Osteoblast (primary cell): ENCODE measurements at regions not wholly inside any gene's neighbourhood (a gene's known extent, or its start where the extent isn't known, plus 50 kb on each side); places are given as distances from the start of the nearest gene placed in this dataset.

Source experiments
- DNase-seq: peaks from one replicate; pipeline ENCODE4 v3.0.0; 2011; ENCODE audit warnings: low spot score, mixed read lengths; ENCODE audit not compliant: insufficient read length; ENCODE audit errors: missing footprints
- H2AFZ ChIP-seq: 2 replicates; pipeline ENCODE4 v1.6.0; 2011; ENCODE audit warnings: mild to moderate bottlenecking, low read length
- H3K27ac ChIP-seq: 2 replicates; pipeline ENCODE4 v1.5.1; 2011; ENCODE audit warnings: mild to moderate bottlenecking, low read depth, low read length, moderate library complexity
- H3K27me3 ChIP-seq: 2 replicates; pipeline ENCODE4 v1.6.0; 2012; ENCODE audit warnings: mild to moderate bottlenecking, control low read depth, inconsistent platforms, low read length, moderate library complexity; ENCODE audit not compliant: insufficient read depth
- H3K36me3 ChIP-seq: 2 replicates; pipeline ENCODE4 v1.5.1; 2011; ENCODE audit warnings: mild to moderate bottlenecking, low read length, control low read depth, moderate library complexity; ENCODE audit not compliant: insufficient read depth
- H3K4me1 ChIP-seq: 2 replicates; pipeline ENCODE4 v1.5.1; 2011; ENCODE audit warnings: mild to moderate bottlenecking, low read length, control low read depth, moderate library complexity; ENCODE audit not compliant: insufficient read depth
- H3K4me2 ChIP-seq: 2 replicates; pipeline ENCODE4 v1.6.0; 2011; ENCODE audit warnings: mild to moderate bottlenecking, low read length; ENCODE audit not compliant: insufficient read depth
- H3K4me3 ChIP-seq: fragments of 200-600 bp; sonication (generic); 3 replicates; pipeline ENCODE4 v1.5.1; 2012; ENCODE audit warnings: mild to moderate bottlenecking, low read length, inconsistent platforms; ENCODE audit not compliant: insufficient read depth
- H3K79me2 ChIP-seq: 2 replicates; pipeline ENCODE4 v1.6.0; 2012; ENCODE audit warnings: mild to moderate bottlenecking, low read length, control low read depth, inconsistent platforms; ENCODE audit not compliant: insufficient read depth
- H3K9me3 ChIP-seq: 2 replicates; pipeline ENCODE4 v1.5.1; 2011; ENCODE audit warnings: low read depth, low read length, control low read depth
- H4K20me1 ChIP-seq: 2 replicates; pipeline ENCODE4 v1.6.0; 2012; ENCODE audit warnings: mild to moderate bottlenecking, low read length, control low read depth; ENCODE audit not compliant: insufficient read depth
- CTCF ChIP-seq: IDR thresholded peaks from 2 replicates; pipeline ENCODE4 v1.5.1; 2011; ENCODE audit warnings: mild to moderate bottlenecking, low read depth, low read length, moderate library complexity; ENCODE audit errors: extremely low read depth

GRCh38 chr3:147130461-147130860, 275.9 kb downstream of the ZIC4 start:
- no peaks in the 10 kb centered on the region for H4K20me1 ChIP-seq
- no peak overlapping the region for H3K27ac ChIP-seq
- H3K4me3 ChIP-seq = no peak overlapping the region
- no peak for TF ChIP-seq CTCF
- no peak overlapping the region for H2AFZ ChIP-seq
- DNase-seq = peak; percentile 9
- H3K27me3 ChIP-seq = no peaks in the 10 kb centered on the region
- peaks cover 7% of the 10 kb centered on the region for H3K4me1 ChIP-seq
- H3K36me3 ChIP-seq = no peaks in the 10 kb centered on the region
- no peaks in the 10 kb centered on the region for H3K9me3 ChIP-seq
- H3K79me2 ChIP-seq = no peaks in the 10 kb centered on the region
- no peak overlapping the region for H3K4me2 ChIP-seq

- Histone ChIP-seq H3K4me3 (no peak overlapping the region), H2AFZ (no peak overlapping the region), H3K79me2 (no peaks in the 10 kb centered on the region), H4K20me1 (no peaks in the 10 kb centered on the region), H3K4me1 (peaks cover 7% of the 10 kb centered on the region), H3K9me3 (no peaks in the 10 kb centered on the region), H3K27ac (no peak overlapping the region), H3K27me3 (no peaks in the 10 kb centered on the region), H3K4me2 (no peak overlapping the region), H3K36me3 (no peaks in the 10 kb centered on the region)
- TF ChIP-seq CTCF = no peak
- no peak for DNase-seq
Measured at GRCh38 chr3:147129665-147130064, 276.7 kb downstream of the ZIC4 start.

GRCh38 chr3:147122350-147122749, 284.0 kb downstream of the ZIC4 start:
- no peak overlapping the region for H3K4me3 ChIP-seq
- no peaks in the 10 kb centered on the region for H3K36me3 ChIP-seq
- DNase-seq = no peak
- no peak for TF ChIP-seq CTCF
- no peaks in the 10 kb centered on the region for H3K4me1 ChIP-seq
- no peaks in the 10 kb centered on the region for H3K9me3 ChIP-seq
- no peak overlapping the region for H2AFZ ChIP-seq
- no peaks in the 10 kb centered on the region for H3K79me2 ChIP-seq
- H3K27me3 ChIP-seq = no peaks in the 10 kb centered on the region
- no peak overlapping the region for H3K4me2 ChIP-seq
- H4K20me1 ChIP-seq = no peaks in the 10 kb centered on the region
- H3K27ac ChIP-seq = no peak overlapping the region

GRCh38 chr3:147119989-147120388, 286.4 kb downstream of the ZIC4 start:
- DNase-seq = no peak
- Histone ChIP-seq H3K36me3 (no peaks in the 10 kb centered on the region), H3K9me3 (no peaks in the 10 kb centered on the region), H3K4me3 (no peak overlapping the region), H3K4me2 (no peak overlapping the region), H2AFZ (no peak overlapping the region), H3K4me1 (no peaks in the 10 kb centered on the region), H3K27ac (no peak overlapping the region), H3K79me2 (no peaks in the 10 kb centered on the region), H3K27me3 (no peaks in the 10 kb centered on the region), H4K20me1 (no peaks in the 10 kb centered on the region)
- peak; percentile 53 for TF ChIP-seq CTCF
